ENCODE measurements at regions not wholly inside any gene's neighbourhood (a gene's known extent, or its start where the extent isn't known, plus 50 kb on each side); places are given as distances from the start of the nearest gene placed in this dataset.

- no peak for TF ChIP-seq ZNF16 (tag by site-specific recombination; IDR thresholded peaks at IDR 0.05; ENCODE audit: low read depth)
- TF ChIP-seq ZSCAN16 (tag by site-specific recombination; IDR thresholded peaks at IDR 0.05) = no peak
- no peak for TF ChIP-seq ZNF114 (tag by site-specific recombination; IDR thresholded peaks at IDR 0.05)
- TF ChIP-seq ZNF18 (tag by site-specific recombination; IDR thresholded peaks at IDR 0.05) = no peak
- TF ChIP-seq ZNF366 (tag by site-specific recombination; conservative IDR thresholded peaks at IDR 0.05) = no peak
- TF ChIP-seq, protein P1, sequence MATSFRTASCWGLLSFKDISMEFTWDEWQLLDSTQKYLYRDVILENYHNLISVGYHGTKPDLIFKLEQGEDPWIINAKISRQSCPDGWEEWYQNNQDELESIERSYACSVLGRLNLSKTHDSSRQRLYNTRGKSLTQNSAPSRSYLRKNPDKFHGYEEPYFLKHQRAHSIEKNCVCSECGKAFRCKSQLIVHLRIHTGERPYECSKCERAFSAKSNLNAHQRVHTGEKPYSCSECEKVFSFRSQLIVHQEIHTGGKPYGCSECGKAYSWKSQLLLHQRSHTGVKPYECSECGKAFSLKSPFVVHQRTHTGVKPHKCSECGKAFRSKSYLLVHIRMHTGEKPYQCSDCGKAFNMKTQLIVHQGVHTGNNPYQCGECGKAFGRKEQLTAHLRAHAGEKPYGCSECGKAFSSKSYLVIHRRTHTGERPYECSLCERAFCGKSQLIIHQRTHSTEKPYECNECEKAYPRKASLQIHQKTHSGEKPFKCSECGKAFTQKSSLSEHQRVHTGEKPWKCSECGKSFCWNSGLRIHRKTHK (tag by site-specific recombination; IDR thresholded peaks at IDR 0.05) = no peak
These were observed 281.5 kb upstream of the SLC24A2 start (continued) for GRCh38 chr9:20070336-20070735.

DNA sequence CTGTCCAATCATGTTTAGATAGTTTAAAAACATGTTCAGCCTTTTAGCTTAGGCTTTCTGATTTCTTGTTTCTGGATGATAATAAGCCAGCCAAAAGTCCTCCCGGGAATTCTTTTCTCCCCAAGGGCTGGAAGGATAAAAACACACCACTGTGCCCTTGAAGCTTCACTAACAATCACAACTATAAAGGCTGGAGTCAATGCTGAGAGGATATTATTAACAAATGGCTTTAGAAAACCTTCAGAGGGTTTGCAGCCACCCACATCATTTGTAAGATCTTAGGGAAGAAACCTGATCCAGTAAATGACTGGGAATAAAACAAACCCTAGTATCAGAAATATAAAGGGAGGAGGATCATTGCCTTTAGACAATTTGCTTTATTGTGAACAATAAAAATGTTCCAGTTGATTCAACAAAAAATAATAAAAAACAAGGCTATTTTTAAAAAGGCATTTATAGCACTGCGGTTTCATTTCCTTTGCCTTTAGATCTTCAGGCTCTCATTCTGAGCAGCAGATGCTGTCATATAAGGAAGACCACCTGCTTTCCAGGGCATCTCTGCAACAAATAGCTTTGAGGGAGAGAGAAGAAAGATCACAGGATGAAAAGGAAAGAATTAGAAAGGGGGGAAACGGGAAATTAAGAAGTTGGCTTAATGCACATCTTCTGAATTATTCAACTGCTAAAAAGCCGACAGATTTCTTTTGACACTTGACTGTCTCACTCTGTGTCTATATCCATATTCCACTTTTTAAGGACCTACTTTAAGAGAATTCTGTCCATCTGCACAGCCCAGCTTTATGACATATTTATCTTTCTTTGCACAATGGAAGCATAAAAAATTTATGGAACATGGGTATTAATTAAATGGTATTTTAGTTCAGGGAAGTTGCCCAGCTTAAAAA, 277.2 kb upstream of the SLC24A2 start:
- H3K27ac ChIP-seq (ENCODE audit: extremely low read depth, low read depth, low read length) = no peak overlapping the region
- peaks cover 4% of the 10 kb centered on the region; the same call in 1 of the 2 replicates for H3K4me1 ChIP-seq (ENCODE audit: control insufficient read depth, insufficient read depth, low read length)
- no peak overlapping the region for H3K4me3 ChIP-seq (ENCODE audit: low read depth, low read length)
- ChIA-PET CTCF (interaction anchor here (0.6 to 0.7 kb wide), 3 partner anchors 8 to 25 kb away, joined by 3 to 4 read pairs (median 3); no protein-coding TSS in a partner anchor), POLR2A (no interaction called here)
- no peaks in the 10 kb centered on the region for H3K9me3 ChIP-seq (ENCODE audit: control insufficient read depth, insufficient read depth, low read depth, low read length)
- TF ChIP-seq ZNF561 (tag by site-specific recombination; IDR thresholded peaks at IDR 0.05; ENCODE audit: borderline replicate concordance) (no peak), ZNF621 (tag by site-specific recombination; IDR thresholded peaks at IDR 0.05) (no peak), ZNF248 (tag by site-specific recombination; IDR thresholded peaks at IDR 0.05) (no peak), ZNF16 (tag by site-specific recombination; IDR thresholded peaks at IDR 0.05; ENCODE audit: low read depth) (no peak), ZNF18 (tag by site-specific recombination; IDR thresholded peaks at IDR 0.05) (no peak), ZNF560 (tag by site-specific recombination; IDR thresholded peaks at IDR 0.05; ENCODE audit: borderline replicate concordance) (no peak), ZSCAN5A (tag by site-specific recombination; IDR thresholded peaks at IDR 0.05) (no peak), ZNF747 (tag by site-specific recombination; IDR thresholded peaks at IDR 0.05) (no peak), KLF7 (tag by site-specific recombination; IDR thresholded peaks at IDR 0.05; ENCODE audit: borderline replicate concordance) (no peak), RBAK (tag by site-specific recombination; IDR thresholded peaks at IDR 0.05) (no peak), ZNF169 (tag by site-specific recombination; IDR thresholded peaks at IDR 0.05) (no peak), ELK4 (IDR thresholded peaks at IDR 0.05; ENCODE audit: borderline replicate concordance, low read depth, low read length) (no peak)
- TF ChIP-seq, protein P2, sequence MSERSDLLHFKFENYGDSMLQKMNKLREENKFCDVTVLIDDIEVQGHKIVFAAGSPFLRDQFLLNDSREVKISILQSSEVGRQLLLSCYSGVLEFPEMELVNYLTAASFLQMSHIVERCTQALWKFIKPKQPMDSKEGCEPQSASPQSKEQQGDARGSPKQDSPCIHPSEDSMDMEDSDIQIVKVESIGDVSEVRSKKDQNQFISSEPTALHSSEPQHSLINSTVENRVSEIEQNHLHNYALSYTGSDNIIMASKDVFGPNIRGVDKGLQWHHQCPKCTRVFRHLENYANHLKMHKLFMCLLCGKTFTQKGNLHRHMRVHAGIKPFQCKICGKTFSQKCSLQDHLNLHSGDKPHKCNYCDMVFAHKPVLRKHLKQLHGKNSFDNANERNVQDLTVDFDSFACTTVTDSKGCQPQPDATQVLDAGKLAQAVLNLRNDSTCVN (tag by site-specific recombination; optimal IDR thresholded peaks at IDR 0.05) = no peak
- no peaks in the 10 kb centered on the region for H3K36me3 ChIP-seq (ENCODE audit: control insufficient read depth in 2 of 2, insufficient read depth in 1 of 2, low read length in 2 of 2)

All from HEK293 (cell line).